Hepatocyte (in vitro differentiated cells): ENCODE measurements at regions not wholly inside any gene's neighbourhood (a gene's known extent, or its start where the extent isn't known, plus 50 kb on each side); places are given as distances from the start of the nearest gene placed in this dataset.

Experiments
- DNase-seq: peaks from one replicate; pipeline ENCODE4 v3.0.0-alpha.2; 2016; ENCODE audit warnings: low spot score
- H2AFZ ChIP-seq: fragments of 200-600 bp; sonication (generic); 2 replicates; pipeline ENCODE4 v1.6.0; 2016; ENCODE audit warnings: antibody characterized with exemption, mild to moderate bottlenecking
- H3K27ac ChIP-seq: fragments of 200-600 bp; sonication (generic); 2 replicates; pipeline ENCODE4 v1.5.1; 2016; ENCODE audit warnings: mild to moderate bottlenecking
- H3K27me3 ChIP-seq: fragments of 200-600 bp; sonication (generic); 2 replicates; pipeline ENCODE4 v1.6.1; 2016
- H3K36me3 ChIP-seq: fragments of 200-600 bp; sonication (generic); replicated peaks from 2 replicates; pipeline ENCODE4 v1.5.1; 2016; ENCODE audit warnings: low read depth; ENCODE audit not compliant: insufficient read depth
- H3K4me1 ChIP-seq: fragments of 200-600 bp; sonication (generic); 2 replicates; pipeline ENCODE4 v1.5.1; 2016; ENCODE audit warnings: mild to moderate bottlenecking, moderate library complexity; ENCODE audit not compliant: insufficient read depth
- H3K4me2 ChIP-seq: fragments of 200-600 bp; sonication (generic); 2 replicates; pipeline ENCODE4 v1.6.0; 2016
- H3K4me3 ChIP-seq: fragments of 200-600 bp; sonication (generic); 2 replicates; pipeline ENCODE4 v1.5.1; 2016; ENCODE audit warnings: mild to moderate bottlenecking
- H3K79me2 ChIP-seq: fragments of 200-600 bp; sonication (generic); 2 replicates; pipeline ENCODE4 v1.6.0; 2017; ENCODE audit warnings: mild to moderate bottlenecking
- H3K9me2 ChIP-seq: fragments of 200-600 bp; sonication (generic); replicated peaks from 2 replicates; pipeline ENCODE4 v1.6.0; 2017; ENCODE audit warnings: mild to moderate bottlenecking; ENCODE audit not compliant: insufficient read depth
- H3K9me3 ChIP-seq: fragments of 200-600 bp; sonication (generic); 2 replicates; pipeline ENCODE4 v1.5.1; 2016; ENCODE audit warnings: low read depth, mild to moderate bottlenecking
- H4K20me1 ChIP-seq: fragments of 200-600 bp; sonication (generic); 2 replicates; pipeline ENCODE4 v1.6.0; 2016; ENCODE audit warnings: mild to moderate bottlenecking; ENCODE audit not compliant: insufficient read depth, poor library complexity, severe bottlenecking
- CTCF ChIP-seq: fragments of 200-600 bp; sonication (generic); IDR thresholded peaks from 2 replicates; pipeline ENCODE4 v1.5.1; 2016; ENCODE audit warnings: antibody characterized with exemption, mild to moderate bottlenecking; ENCODE audit not compliant: poor library complexity
- EZH2 ChIP-seq: fragments of 200-600 bp; sonication (generic); IDR thresholded peaks from 2 replicates; pipeline ENCODE4 v1.6.1; 2016; ENCODE audit warnings: antibody characterized with exemption, mild to moderate bottlenecking, borderline replicate concordance
- EZH2phosphoT487 ChIP-seq: fragments of 200-600 bp; sonication (generic); IDR thresholded peaks from one replicate; pipeline ENCODE4 v1.6.1; 2018; ENCODE audit warnings: antibody characterized with exemption, mild to moderate bottlenecking, low read depth, moderate library complexity; ENCODE audit not compliant: unreplicated experiment, severe bottlenecking
- WGBS: methylation state at CpG from one replicate; pipeline ENCODE4 v1.1.6; 2016; ENCODE audit warnings: low lambda C conversion rate; ENCODE audit errors: missing lambda C conversion rate; 5-methylcytosine and 5-hydroxymethylcytosine counted together

DNA sequence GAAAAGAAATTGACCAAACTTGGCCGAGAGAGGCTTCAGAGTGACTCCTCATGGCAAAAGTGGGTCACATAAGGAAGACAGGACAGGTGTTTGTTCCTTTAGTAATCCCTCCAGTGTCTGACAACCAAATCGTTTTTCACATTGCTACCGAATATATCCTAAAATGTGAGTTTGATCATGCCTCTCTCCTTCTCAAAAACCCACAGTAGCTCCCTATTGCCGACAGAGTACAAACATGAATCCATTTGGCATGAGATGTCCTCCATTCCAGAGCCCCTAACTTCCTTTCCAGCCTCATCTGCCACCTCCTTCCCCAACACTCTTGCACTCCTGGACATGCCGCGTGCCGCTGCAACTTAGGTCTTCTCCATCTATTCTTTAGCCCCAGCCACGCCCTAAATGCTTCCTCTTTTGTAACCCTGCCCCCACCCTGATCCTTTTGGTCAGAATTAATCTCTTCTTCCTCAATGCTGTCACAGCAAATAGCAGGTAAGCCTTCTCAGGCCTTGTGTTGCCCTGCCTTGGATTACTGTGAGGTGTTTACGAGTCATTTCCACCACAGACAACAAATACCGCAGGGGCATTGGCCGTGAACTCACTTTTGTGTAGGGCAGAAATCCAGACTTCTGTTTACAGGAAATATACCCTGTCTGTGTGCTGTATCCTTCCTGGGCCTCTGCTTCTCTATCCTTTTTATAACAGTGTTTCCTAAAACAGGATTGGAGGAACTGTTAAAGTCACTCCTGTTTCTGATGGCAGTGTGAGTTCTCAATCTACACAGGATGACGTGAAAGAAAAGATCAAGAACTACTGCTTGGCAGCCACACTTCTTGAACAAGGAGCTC lies 66.0 kb upstream of the FTH1 start:
- TF ChIP-seq EZH2phosphoT487 (no peak), EZH2 (no peak)
- Histone ChIP-seq H3K27ac (no peak overlapping the region), H3K4me3 (no peak overlapping the region), H2AFZ (no peak overlapping the region), H3K4me1 (no peaks in the 10 kb centered on the region), H4K20me1 (no peaks in the 10 kb centered on the region), H3K9me2 (no peaks in the 10 kb centered on the region), H3K27me3 (no peaks in the 10 kb centered on the region), H3K4me2 (no peak overlapping the region), H3K36me3 (no peaks in the 10 kb centered on the region), H3K9me3 (no peaks in the 10 kb centered on the region), H3K79me2 (no peaks in the 10 kb centered on the region)
- WGBS = 82% methylated on average over 12 of the region's 12 CpGs
- DNase-seq = no peak

GRCh38 chr11:62030071-62030684 lies 62.7 kb upstream of the FTH1 start:
- no peaks in the 10 kb centered on the region for H3K79me2 ChIP-seq
- no peaks in the 10 kb centered on the region for H4K20me1 ChIP-seq
- H3K4me1 ChIP-seq = peaks cover under 1% of the 10 kb centered on the region
- H3K9me2 ChIP-seq = no peaks in the 10 kb centered on the region
- H3K4me2 ChIP-seq = no peak overlapping the region
- no peak overlapping the region for H2AFZ ChIP-seq
- TF ChIP-seq EZH2 = no peak
- TF ChIP-seq CTCF = no peak
- no peak for TF ChIP-seq EZH2phosphoT487
- WGBS = 84% methylated on average over 8 of the region's 8 CpGs
- DNase-seq = no peak
- no peak overlapping the region for H3K27ac ChIP-seq
- H3K27me3 ChIP-seq = no peaks in the 10 kb centered on the region
- no peaks in the 10 kb centered on the region for H3K36me3 ChIP-seq
- H3K9me3 ChIP-seq = no peaks in the 10 kb centered on the region
- no peak overlapping the region for H3K4me3 ChIP-seq

DNA sequence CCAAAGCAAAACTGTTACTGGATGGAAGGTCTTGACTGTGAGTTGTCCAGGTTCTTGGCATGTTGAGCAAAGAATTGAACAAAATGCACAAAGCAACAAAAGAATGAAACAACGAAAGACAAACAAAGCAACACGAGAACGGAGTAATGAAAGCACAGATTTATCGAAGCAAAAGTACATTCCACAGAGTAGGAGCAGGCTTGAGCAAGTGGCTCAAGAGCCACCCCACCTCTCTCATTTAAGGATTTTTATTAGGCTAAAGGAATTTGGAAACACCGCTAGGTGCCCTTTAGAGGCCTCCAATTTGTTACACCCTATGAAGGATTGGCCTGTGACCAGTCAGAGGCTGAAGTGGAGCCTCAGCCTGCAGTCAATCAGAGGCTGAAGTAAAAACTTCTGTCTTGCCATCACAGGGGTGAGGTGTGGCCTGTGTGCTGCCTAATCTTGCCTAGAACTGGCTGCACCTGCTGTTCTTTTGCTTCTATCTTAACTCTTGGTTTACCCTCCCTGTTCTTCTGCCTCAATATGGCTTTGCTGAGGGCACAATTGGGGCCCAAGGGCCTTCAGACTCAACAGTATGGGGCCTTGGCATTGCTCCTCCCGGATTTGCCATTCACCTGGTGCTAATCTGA lies 59.4 kb upstream of the FTH1 start:
- no peak for TF ChIP-seq EZH2phosphoT487
- no peak for TF ChIP-seq CTCF
- TF ChIP-seq EZH2 = no peak
- no peaks in the 10 kb centered on the region for H3K27me3 ChIP-seq
- no peak overlapping the region for H3K27ac ChIP-seq
- H3K79me2 ChIP-seq = no peaks in the 10 kb centered on the region
- H2AFZ ChIP-seq = no peak overlapping the region
- H3K36me3 ChIP-seq = no peaks in the 10 kb centered on the region
- no peaks in the 10 kb centered on the region for H3K9me3 ChIP-seq
- no peaks in the 10 kb centered on the region for H4K20me1 ChIP-seq
- no peaks in the 10 kb centered on the region for H3K9me2 ChIP-seq
- WGBS = 95% methylated on average over 6 of the region's 6 CpGs
- DNase-seq = no peak
- no peak overlapping the region for H3K4me2 ChIP-seq
- no peak overlapping the region for H3K4me3 ChIP-seq
- peaks cover 6% of the 10 kb centered on the region for H3K4me1 ChIP-seq
